ENCODE measurements at regions not wholly inside any gene's neighbourhood (a gene's known extent, or its start where the extent isn't known, plus 50 kb on each side); places are given as distances from the start of the nearest gene placed in this dataset.

GRCh38 chr15:94023531-94023930 is 207.8 kb upstream of the MCTP2 start:
- TF ChIP-seq CTCF (conservative IDR thresholded peaks at IDR 0.05; ENCODE audit: low read depth, low read length) (no peak), POLR2A (IDR thresholded peaks at IDR 0.05; ENCODE audit: low read depth, low read length) (no peak), SMC3 (IDR thresholded peaks at IDR 0.05; ENCODE audit: low read depth, low read length) (no peak), NFE2L2 (IDR thresholded peaks at IDR 0.05; ENCODE audit: low read depth, low read length) (no peak), ELK1 (IDR thresholded peaks at IDR 0.05; ENCODE audit: borderline replicate concordance, low read depth, low read length) (no peak), RAD21 (IDR thresholded peaks at IDR 0.05; ENCODE audit: low read length) (no peak), RCOR1 (IDR thresholded peaks at IDR 0.05; ENCODE audit: insufficient replicate concordance, low read length) (no peak), MXI1 (IDR thresholded peaks at IDR 0.05; ENCODE audit: borderline replicate concordance, low read depth, low read length) (no peak), USF2 (IDR thresholded peaks at IDR 0.05; ENCODE audit: low read depth, low read length) (no peak), RFX5 (IDR thresholded peaks at IDR 0.05; ENCODE audit: low read depth, low read length) (no peak), MAZ (IDR thresholded peaks at IDR 0.05; ENCODE audit: borderline replicate concordance, low read depth, low read length) (no peak)
